HG03045 (cell line): ENCODE measurements at regions not wholly inside any gene's neighbourhood (a gene's known extent, or its start where the extent isn't known, plus 50 kb on each side); places are given as distances from the start of the nearest gene placed in this dataset.
"Not testable (repeated sequence)": the region's sequence is repeated elsewhere in the genome, so short reads cannot be mapped to it uniquely, and the experiment has no call there.

ENCODE experiments used
- ATAC-seq: cut with Tn5 transposase; IDR thresholded peaks from one replicate; pipeline ENCODE4 v1.9.1; 2021; ENCODE audit warnings: mild to moderate bottlenecking, moderate library complexity; ENCODE audit not compliant: unreplicated experiment

DNA sequence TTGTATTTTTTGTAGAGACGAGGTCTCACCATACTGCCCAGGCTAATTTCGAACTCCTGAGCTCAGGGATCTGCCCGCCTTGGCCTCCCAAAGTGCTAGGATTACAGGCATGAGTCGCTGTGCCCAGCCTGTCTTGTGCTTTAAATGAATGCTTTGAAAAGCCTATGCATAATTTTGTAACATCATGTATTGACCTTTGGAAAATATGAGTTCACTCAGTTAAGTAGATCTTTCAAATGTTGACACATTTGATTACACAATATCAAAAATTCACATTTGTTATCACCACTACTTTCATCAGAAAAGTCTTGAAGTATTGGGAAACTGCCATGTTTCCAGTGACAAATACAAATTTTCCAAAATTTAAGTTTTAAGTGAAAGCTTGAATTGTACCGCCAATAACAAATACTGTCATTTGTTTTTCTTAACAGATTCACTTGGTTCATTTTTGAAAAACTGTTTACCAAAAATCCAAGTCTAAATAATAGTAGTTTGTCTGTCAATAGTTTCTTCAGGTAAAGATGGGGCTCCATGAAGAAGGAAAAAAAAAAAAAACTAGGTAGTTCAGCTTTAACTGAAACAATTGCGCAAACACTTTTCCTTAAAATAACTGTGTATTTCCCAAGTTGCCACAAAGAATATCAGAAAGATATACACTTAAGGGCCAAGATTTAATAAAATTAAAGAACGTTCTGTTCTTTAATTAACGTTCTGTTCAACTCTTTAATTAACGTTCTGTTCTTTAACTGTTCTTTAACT, 233.2 kb upstream of the NR5A2 start:
- no peak for ATAC-seq

DNA sequence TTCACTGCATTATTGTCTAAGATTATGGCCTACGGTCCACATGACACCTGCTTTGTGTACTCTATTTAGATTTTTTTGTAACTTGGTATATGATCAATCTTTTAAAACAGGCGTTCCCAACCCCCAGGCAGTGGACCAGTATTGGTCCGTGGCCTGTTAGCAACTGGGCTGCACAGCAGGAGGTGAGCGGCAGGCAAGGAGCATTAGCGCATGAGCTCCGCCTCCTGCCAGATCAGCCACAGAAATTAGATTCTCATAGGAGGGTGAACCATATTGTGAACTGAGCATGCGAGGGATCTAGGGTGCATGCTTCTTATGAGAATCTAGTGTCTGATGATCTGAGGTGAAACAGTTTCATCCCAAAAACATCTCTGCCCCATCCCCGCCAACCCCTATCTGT, 228.4 kb upstream of the NR5A2 start:
- no peak for ATAC-seq

DNA sequence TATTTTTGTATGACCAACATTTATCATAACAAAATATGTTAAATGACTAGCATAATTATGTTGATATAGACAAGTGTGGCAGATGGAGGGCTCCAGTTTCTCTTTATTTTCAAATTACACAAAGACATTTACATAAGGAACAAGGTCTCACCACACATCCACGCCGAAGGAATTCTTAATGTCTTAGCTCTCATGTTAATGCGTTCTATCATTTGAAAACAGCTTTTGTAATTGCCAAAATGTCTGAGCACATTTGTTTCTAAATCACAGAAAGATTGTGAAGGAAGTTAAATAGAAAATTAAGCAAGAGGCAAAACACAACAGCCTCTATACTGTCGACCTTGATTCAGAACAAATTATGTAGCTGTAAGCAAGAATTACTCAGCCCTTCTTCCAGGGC, 223.0 kb upstream of the NR5A2 start:
- ATAC-seq = no peak

DNA sequence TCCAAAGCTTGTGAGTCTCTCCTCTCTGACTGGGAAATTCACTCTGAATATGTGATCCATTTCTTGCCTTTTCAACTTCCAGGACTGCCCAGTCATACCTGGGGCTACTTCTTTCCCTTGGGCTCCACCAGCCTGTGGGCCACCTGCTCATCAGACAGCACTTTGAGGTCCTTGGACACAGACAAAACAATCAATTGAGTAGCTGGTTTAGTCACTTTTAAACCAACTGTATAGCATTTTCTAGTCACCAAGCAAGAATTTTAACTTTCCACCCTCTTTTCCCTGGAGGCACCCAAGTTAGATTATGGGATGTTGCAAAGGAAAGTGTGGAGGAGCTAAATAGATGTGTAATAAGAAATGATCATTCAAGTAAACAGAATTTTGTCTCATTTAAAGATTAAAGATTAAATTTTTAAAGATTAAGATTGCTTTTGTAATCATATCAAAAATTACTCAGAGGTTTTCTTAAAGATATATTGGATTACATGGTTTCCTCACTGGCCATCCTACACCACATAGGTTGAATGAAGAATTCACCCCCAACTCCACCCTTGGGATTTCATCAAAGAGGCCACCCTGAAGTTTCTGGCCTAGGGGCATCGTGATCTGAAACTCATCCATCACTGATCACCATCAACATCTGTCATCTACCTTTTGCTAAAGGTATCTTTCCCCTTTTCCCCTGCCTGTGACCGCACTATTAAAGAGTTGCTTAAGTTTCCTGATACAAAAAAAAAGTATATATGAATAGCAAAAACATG, 219.2 kb upstream of the NR5A2 start:
- no peak for ATAC-seq

DNA sequence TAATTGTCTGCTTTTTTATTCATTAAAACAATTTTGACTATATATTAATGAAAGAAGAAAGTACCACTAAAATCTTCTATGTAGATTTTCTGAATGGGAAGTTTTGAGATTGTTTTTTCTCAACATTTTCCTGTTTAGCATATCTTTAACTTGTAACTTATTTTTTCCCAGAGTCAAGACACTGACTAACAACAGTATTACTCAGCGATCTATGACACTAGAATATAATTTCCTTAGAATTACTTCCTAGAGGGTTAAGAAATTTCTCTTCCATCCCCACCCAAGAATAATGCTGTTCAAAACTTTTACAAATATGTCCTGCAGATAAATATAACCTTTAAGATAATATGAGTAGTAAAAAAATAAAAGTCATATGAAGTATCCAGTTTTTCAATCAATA, 218.2 kb upstream of the NR5A2 start:
- no peak for ATAC-seq

DNA sequence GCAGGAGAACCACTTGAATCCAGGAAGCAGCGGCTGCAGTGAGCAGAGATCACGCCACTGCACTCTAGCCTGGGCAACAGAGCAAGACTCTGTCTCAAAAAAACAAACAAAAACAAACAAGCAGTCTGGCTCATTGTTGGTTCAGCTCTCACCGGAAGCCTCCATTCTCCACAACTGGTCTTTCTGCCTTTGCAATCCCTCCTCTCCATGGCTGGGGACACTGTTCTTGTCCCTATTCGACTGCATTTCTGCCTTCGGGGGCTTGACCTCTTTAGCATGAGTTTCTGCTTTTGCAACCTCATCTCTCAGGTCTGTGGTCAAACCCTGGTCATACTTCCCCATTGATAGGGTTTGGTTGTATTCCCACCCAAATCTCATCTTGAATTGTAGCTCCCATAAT, 216.3 kb upstream of the NR5A2 start:
- ATAC-seq = no peak

DNA sequence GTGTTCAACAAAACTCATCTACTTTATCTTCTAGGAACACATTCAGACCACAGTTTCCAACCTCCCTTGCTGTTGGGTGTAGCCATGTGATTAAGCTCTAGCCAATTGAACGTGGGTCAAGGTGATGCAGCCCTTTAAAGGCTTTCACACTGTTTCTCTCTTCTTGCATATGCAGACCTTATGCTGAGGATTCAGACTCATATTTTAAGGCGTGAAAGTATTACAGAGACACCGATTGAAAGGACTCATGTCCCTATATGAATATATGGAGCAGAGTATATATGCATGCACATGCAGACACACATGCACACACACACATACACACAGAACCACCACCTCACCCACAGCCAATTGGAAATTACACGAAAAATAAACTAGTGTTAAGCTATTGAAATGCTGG, 214.3 kb upstream of the NR5A2 start:
- no peak for ATAC-seq

DNA sequence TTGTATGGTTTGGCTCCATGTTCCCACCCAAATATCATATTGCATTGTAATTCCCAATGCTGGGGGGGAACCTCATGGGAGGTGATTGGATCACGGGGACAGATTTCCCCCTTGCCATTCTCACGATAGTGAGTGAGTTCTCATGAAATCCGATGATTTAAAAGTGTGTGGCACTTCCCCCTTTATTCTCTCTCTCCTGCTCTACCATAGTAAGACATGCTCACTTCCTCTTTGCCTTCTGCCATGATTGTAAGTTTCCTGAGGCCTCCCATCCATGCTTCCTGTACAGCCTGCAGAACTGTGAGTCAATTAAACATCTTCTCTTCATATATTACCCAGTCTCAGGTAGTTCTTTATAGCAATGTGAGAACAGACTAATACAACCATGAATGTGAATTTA, 211.6 kb upstream of the NR5A2 start:
- no peak for ATAC-seq

DNA sequence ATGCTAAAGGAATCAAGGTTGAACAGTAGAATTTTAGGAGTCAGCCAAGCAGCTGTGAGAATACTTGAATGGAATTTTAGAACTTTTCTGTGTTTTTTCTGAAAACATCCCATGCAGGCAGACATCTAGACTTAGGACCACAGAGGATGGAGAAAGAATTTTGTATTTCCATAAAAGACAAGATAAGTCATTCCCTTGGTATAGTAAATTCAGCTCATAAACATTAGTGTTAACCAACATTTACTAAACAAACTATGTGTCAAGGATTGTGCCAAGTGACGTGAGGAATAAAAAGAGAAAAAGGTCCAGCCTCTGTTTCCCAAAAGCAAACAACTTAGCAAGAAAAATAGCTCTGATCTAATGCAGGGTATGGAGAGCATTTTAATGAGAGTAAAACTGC, 210.2 kb upstream of the NR5A2 start:
- no peak for ATAC-seq

DNA sequence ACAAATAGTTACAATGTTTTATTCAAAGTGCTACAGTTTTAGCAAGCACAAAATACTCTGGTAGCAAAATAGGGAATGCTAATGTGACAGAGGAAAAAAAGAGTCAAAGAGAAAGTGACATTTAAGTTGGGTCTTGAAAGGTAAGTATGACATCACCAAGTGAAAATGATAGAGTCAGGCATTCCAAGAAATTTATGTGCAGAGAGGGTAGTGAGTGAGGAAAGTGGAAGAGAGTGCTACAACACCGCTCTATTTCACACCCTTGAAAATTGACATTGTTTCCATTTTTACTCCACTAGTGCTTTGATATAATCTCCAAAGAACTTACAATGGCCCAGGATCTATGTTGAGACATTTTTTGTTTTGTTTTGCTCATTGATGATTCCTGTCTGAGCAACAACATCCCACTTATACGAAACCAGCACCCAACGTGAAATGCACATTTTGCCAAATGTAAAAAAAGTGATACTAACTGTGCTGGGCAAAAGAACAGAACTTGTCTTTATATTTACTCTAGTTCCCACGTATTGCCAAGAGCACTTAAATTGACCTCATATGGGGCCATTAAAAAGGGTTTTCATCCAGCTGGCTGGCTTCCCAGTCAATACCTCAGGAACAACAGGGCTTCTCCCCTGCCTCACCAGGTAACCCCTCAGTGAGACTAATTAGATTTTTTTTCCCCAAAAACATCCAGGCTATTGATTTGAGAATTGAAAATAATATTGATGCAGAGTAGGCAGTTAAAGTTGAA, 206.3 kb upstream of the NR5A2 start:
- ATAC-seq = no peak

DNA sequence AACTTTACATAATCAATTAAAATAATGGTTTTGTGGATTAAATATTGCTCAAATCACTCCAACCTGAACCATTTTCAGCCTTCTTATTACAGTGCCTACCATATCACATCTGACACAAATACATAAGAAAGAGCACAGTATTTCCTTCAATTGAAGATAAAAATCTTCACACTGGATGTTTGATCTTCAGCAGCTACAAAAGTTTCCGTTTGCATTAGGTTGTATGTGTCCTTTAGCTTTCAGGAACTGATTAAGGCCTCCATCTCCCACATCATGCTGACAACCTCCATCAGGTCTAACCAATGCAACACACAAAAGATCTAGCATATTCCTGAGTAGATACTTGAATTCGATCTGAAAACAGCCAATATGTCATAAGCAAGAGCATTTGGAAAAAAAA, 195.1 kb upstream of the NR5A2 start:
- no peak for ATAC-seq

DNA sequence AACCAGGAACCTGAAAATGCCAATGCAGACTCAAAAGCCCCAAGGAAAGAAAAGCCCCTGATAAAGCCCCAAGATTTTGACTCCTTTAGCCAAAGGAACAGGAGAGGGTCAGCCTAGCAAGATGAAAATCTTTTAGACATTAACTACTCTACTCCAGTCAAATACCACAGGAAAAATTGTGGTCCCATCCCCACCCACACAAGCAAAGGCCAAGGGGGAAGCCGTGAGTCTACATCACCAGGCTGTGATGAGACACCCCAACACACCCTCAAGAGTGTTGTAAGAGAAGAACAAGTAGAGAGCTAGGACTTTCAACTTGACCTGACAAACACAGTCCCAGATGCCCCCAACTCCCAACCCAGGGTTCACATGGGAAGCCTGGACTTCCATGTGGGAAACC, 192.8 kb upstream of the NR5A2 start:
- ATAC-seq = no peak

DNA sequence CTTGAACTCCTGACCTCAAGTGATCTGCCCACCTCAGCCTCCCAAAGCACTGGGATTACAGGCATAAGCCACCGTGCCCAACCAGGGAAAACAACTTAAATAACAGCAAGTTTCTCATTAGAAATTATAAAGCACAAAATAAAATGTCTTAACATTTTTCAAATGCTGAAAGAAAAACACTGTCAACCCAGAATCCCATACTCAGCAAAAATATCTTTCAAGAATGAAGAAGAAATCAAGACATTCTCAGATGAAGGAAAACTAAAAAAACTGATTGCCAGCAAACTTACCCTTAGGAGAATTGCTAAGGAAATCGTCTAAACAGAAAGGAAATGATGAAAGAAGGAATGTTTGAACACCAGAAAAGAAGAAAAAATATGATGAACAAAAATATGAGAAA, 191.1 kb upstream of the NR5A2 start:
- no peak for ATAC-seq

DNA sequence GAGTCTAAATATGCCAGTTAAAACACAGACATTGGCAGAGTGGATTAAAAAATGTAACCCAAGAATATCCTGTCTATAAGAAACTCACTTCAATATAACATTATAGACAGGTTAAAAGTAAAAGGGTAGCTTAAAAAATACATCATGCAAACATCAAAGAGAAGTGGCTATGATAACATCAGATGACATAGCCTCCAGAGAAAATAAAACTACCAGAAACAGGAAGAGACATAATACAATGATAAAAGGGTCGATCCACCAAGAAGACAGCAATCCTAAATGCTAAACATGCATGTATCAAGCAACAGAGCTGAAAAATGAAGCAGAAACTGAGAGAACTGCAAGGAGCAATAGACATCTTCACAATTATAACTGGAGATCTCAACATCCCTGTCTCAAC, 190.2 kb upstream of the NR5A2 start:
- no peak for ATAC-seq

DNA sequence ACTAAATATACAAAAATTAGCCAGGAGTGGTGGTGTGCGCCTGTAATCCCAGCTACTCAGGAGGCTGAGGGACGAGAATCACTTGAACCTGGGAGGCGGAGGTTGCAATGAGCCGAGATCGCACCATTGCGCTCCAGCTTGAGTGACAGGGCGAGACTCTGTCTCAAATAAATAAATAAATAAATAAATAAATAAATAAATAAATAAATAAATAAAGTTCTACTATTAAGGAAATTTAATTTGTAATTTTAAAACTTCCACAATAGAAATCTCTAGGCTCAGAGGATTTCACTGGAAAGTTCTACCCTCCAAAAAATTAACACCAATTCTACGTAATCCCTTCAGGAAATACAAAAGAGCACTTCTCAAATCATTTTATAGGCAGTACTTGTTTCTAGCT, 187.9 kb upstream of the NR5A2 start:
- not testable (repeated sequence) for ATAC-seq

DNA sequence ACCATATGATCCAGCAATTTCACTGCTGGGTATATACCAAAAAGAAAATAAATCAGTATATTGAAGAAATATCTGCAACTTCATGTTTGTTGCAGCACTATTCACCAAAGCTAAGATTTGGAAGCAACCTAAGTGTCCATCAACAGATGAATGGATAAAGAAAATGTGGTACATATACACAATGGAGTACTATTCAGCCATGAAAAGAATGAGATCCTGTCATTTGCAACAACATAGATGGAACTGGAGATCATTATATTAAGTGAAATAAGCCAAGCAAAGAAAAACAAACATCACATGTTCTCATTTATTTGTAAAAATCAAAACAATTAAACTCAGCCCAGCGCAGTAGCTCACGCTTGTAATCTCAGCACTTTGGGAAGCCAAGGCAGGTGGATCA, 184.4 kb upstream of the NR5A2 start:
- not testable (repeated sequence) for ATAC-seq

DNA sequence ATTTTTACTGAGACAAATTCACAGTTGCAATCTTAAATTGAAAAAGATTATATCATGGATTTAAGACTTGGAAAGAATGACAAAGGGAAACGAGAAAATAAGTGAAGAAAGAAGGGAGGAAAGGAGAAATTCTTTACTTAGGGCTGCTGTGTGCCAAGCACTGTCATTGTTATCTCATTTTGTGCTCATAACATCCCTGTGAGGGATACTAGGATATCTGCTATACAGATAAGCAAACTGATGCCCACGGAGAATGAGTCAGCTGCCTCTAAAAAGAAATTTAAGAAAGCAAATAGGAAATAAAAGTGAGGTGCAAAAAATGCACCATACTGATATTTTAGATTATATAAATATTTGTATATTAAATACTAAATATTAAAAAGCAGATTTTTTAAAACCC, 183.6 kb upstream of the NR5A2 start:
- no peak for ATAC-seq

DNA sequence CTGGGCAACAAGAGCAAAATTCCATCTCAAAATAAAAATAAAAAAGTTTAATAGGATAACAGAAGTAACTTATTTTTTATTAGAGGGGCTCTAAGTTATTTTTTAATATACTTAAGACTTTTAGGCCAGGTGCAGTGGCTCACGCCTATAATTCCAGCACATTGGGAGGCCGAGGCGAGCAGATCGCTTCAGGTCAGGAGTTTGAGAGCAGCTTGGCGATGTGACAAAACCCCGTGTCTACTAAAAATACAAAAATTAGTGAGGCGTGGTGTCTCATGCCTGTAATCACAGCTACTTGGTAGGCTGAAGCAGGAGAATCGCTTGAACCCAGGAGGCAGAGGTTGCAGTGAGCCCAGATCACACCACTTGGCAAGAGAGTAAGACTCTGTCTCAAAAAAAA, 180.5 kb upstream of the NR5A2 start:
- no peak for ATAC-seq

DNA sequence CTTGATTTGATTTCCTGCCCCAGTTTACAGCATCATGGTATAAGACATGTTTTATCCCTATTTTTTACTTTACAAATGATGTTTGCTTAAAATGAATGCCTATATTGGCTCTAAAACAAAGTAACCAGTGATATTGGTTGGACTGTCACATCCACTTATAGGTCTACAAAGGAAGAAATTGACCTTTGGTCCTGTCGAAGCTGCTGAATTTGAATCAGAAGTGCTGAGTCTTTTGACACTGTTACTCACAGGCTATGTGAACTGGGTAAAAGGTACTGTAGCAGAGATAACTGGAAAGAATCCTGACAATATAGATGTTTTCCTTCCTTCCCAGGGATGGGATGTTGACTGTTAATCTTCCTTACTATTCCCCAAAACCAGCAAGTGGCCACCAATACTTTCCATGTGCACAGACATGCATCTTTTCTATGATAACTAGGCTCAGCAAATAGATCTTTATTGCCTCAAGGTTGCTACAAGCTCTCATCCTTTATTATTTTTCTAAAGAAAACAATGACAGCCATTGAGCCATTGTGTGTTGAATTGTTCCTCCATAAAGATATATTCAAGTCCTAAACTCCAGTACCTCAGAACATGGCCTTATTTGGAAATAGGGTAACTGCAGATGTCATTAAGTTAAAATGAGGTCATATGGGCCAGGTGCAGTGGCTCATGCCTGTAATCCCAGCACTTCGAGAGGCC, 175.9 kb upstream of the NR5A2 start:
- no peak for ATAC-seq

DNA sequence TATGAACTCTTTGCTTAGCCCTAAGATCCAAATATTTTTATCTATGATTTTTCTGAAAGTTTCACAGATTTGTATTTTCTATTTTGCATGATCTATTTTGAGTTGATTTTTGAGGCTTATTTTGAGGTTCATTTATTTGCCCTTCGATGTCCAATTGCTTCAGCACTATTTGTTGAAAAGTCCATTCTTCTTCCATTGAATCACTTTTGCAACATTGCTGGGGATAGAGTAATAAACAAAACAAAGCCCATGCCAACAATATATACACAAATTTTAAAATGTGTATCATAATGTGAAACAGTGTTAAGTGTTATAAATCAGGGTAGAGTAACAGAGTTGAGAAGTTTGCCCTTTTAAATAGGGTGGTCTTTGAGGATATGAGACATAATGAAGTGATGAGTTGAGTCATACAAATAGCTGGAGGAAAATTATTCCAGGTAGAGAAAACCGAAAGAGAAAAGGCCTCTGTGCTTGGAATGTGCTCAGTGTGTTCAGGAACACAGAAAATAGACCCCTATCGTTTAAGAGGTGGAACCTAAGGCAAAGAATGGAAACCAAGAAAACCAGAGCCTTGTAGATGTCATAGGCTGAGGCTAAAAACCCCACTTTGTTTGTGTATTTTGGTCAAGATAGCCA, 172.7 kb upstream of the NR5A2 start:
- no peak for ATAC-seq

DNA sequence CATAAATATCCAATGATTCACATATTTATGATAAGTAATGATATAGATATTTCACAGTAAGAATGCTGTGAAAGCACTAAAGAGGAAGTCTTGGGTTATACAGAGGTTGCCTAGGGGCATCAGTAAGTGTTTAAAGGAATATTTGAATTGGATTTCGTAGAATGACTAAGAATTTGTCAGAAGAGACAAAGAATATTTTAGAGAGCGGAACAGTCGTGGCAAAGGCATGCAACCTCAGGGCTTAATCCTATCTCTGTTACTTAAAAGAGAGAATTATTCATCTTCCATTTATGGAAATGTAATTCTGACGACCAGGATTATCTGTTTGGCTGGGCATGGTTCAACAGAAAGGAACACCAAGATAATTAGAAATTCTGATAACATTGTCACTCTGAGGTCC, 171.9 kb upstream of the NR5A2 start:
- no peak for ATAC-seq
